ENCODE measurements at regions not wholly inside any gene's neighbourhood (a gene's known extent, or its start where the extent isn't known, plus 50 kb on each side); places are given as distances from the start of the nearest gene placed in this dataset.
"Not testable (repeated sequence)": the region's sequence is repeated elsewhere in the genome, so short reads cannot be mapped to it uniquely, and the experiment has no call there.

DNA sequence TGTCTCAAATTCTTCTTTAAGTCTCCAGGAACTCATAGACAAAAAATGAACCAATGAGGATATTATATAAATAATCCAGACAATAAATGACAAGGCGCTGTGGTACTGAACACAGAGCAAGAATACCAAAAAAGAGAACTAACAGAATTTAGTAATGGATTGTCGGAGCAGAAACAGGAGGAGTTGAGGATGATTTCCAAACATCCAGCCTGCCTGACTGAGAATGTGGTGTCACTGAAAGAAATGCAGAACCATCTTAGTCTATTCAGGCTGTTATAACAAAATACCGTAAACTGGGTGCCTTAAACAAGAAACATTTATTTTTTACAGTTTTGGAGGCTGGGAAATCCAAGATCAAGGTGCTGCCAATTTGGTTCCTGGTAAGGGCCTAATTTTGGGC, 79.7 kb downstream of the RGS2 start:
- no peaks in the 10 kb centered on the region for H3F3A ChIP-seq (ENCODE audit: insufficient read depth)
- no peak overlapping the region for H3K27ac ChIP-seq
- no peaks in the 10 kb centered on the region for H3K9me2 ChIP-seq (ENCODE audit: insufficient read depth)
- H2AFZ ChIP-seq = no peak overlapping the region
- no peak overlapping the region for H3K4me3 ChIP-seq
- H4K20me1 ChIP-seq (ENCODE audit: insufficient read depth) = no peaks in the 10 kb centered on the region
- no peaks in the 10 kb centered on the region for H3K9me3 ChIP-seq (ENCODE audit: low read depth)
- H3K27me3 ChIP-seq (replicated peaks; ENCODE audit: insufficient read depth) = no peaks in the 10 kb centered on the region
- H3K9ac ChIP-seq = no peak overlapping the region
- no peaks in the 10 kb centered on the region for H3K4me1 ChIP-seq (ENCODE audit: insufficient read depth)
- DNase-seq = no peak
- H3K4me2 ChIP-seq (ENCODE audit: unreplicated experiment) = no peak overlapping the region
- in situ Hi-C loops (cut with MboI) = no loop called here
- no peak for TF ChIP-seq EZH2phosphoT487 (IDR thresholded peaks at IDR 0.05; ENCODE audit: insufficient read depth, low read depth)
- TF ChIP-seq EZH2 (IDR thresholded peaks at IDR 0.05; ENCODE audit: insufficient read depth, poor library complexity, severe bottlenecking) = no peak
- H3K79me2 ChIP-seq (ENCODE audit: insufficient read depth) = no peaks in the 10 kb centered on the region
- H3K36me3 ChIP-seq (ENCODE audit: low read depth) = no peaks in the 10 kb centered on the region
- 46 to 55% methylated on average over 3 of the region's 3 CpGs for WGBS, 2 experiments (ENCODE audit: low coverage in 1 of 2, low lambda C conversion rate in 2 of 2, missing lambda C conversion rate in 2 of 2)

- TF ChIP-seq EZH2phosphoT487 (IDR thresholded peaks at IDR 0.05; ENCODE audit: insufficient read depth, low read depth) (no peak), EZH2 (IDR thresholded peaks at IDR 0.05; ENCODE audit: insufficient read depth, poor library complexity, severe bottlenecking) (no peak)
- WGBS, 2 experiments (ENCODE audit: low coverage in 1 of 2, low lambda C conversion rate in 2 of 2, missing lambda C conversion rate in 2 of 2) = 69 to 76% methylated on average over 4 of the region's 4 CpGs
Observed at GRCh38 chr1:192889082-192889481, 80.2 kb downstream of the RGS2 start.

DNA sequence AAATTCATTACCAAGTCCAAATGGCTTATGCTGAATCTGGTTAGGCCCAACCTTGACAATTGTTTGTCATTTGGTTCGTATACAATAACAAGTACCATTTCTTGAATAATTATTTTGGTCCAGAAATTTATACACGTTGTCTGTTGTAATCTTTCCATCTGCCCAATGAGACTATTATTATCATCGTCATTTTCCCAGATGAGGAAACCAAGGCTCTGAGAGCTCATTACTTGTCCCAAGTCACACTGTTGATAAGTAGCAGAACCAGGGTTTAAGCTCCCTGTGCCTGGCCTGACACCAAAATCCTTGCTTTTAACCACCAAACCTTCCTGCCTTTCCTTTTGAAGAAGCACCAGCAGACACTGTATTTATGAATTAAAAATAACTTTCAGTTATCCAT, 81.3 kb downstream of the RGS2 start:
- no peak overlapping the region for H2AFZ ChIP-seq
- no peak overlapping the region for H3K4me2 ChIP-seq (ENCODE audit: unreplicated experiment)
- no peaks in the 10 kb centered on the region for H3K36me3 ChIP-seq (ENCODE audit: low read depth)
- WGBS, 2 experiments (ENCODE audit: low coverage in 1 of 2, low lambda C conversion rate in 2 of 2, missing lambda C conversion rate in 2 of 2) = 57 to 66% methylated on average over 3 of the region's 3 CpGs
- in situ Hi-C loops (cut with MboI) = no loop called here
- no peaks in the 10 kb centered on the region for H3K9me3 ChIP-seq (ENCODE audit: low read depth)
- H3K4me1 ChIP-seq (ENCODE audit: insufficient read depth) = no peaks in the 10 kb centered on the region
- H3K27me3 ChIP-seq (replicated peaks; ENCODE audit: insufficient read depth) = no peaks in the 10 kb centered on the region; the same call in 1 of the 2 replicates
- no peak overlapping the region for H3K27ac ChIP-seq
- DNase-seq = no peak
- H3F3A ChIP-seq (ENCODE audit: insufficient read depth) = no peaks in the 10 kb centered on the region
- H3K9me2 ChIP-seq (ENCODE audit: insufficient read depth) = no peaks in the 10 kb centered on the region
- no peak overlapping the region for H3K9ac ChIP-seq
- no peaks in the 10 kb centered on the region for H4K20me1 ChIP-seq (ENCODE audit: insufficient read depth)
- TF ChIP-seq EZH2phosphoT487 (IDR thresholded peaks at IDR 0.05; ENCODE audit: insufficient read depth, low read depth) = no peak
- TF ChIP-seq EZH2 (IDR thresholded peaks at IDR 0.05; ENCODE audit: insufficient read depth, poor library complexity, severe bottlenecking) = no peak
- no peak overlapping the region for H3K4me3 ChIP-seq
- no peaks in the 10 kb centered on the region for H3K79me2 ChIP-seq (ENCODE audit: insufficient read depth)

More at GRCh38 chr1:192889082-192889481, 80.2 kb downstream of the RGS2 start:
- Histone ChIP-seq H3K79me2 (ENCODE audit: insufficient read depth) (no peaks in the 10 kb centered on the region), H4K20me1 (ENCODE audit: insufficient read depth) (no peaks in the 10 kb centered on the region), H3K9me3 (ENCODE audit: low read depth) (no peaks in the 10 kb centered on the region), H3K9me2 (ENCODE audit: insufficient read depth) (no peaks in the 10 kb centered on the region), H3K4me1 (ENCODE audit: insufficient read depth) (no peaks in the 10 kb centered on the region), H3K4me3 (no peak overlapping the region), H3K27ac (no peak overlapping the region), H3K36me3 (ENCODE audit: low read depth) (no peaks in the 10 kb centered on the region), H3K27me3 (replicated peaks; ENCODE audit: insufficient read depth) (no peaks in the 10 kb centered on the region; the same call in 1 of the 2 replicates), H3K4me2 (ENCODE audit: unreplicated experiment) (no peak overlapping the region), H2AFZ (no peak overlapping the region), H3F3A (ENCODE audit: insufficient read depth) (no peaks in the 10 kb centered on the region), H3K9ac (no peak overlapping the region)
- no peak for DNase-seq
- in situ Hi-C loops (cut with MboI) = no loop called here

- Histone ChIP-seq H3K4me3 (no peak overlapping the region), H3K27ac (no peak overlapping the region), H2AFZ (no peak overlapping the region), H3K9ac (no peak overlapping the region), H3K9me3 (ENCODE audit: low read depth) (no peaks in the 10 kb centered on the region), H3F3A (ENCODE audit: insufficient read depth) (no peaks in the 10 kb centered on the region), H3K4me2 (ENCODE audit: unreplicated experiment) (no peak overlapping the region), H3K4me1 (ENCODE audit: insufficient read depth) (no peaks in the 10 kb centered on the region), H3K27me3 (replicated peaks; ENCODE audit: insufficient read depth) (no peaks in the 10 kb centered on the region; the same call in 1 of the 2 replicates), H3K9me2 (ENCODE audit: insufficient read depth) (no peaks in the 10 kb centered on the region), H3K79me2 (ENCODE audit: insufficient read depth) (no peaks in the 10 kb centered on the region), H4K20me1 (ENCODE audit: insufficient read depth) (no peaks in the 10 kb centered on the region), H3K36me3 (ENCODE audit: low read depth) (no peaks in the 10 kb centered on the region)
- in situ Hi-C loops (cut with MboI) = no loop called here
- WGBS, 2 experiments (ENCODE audit: low coverage in 1 of 2, low lambda C conversion rate in 2 of 2, missing lambda C conversion rate in 2 of 2) = 0 to 6% methylated on average over 1 of the region's 1 CpG
- no peak for DNase-seq
- TF ChIP-seq EZH2phosphoT487 (IDR thresholded peaks at IDR 0.05; ENCODE audit: insufficient read depth, low read depth) (no peak), EZH2 (IDR thresholded peaks at IDR 0.05; ENCODE audit: insufficient read depth, poor library complexity, severe bottlenecking) (no peak)
Observed at GRCh38 chr1:192892934-192893333, 84.1 kb downstream of the RGS2 start.

- H3K36me3 ChIP-seq (ENCODE audit: low read depth); H3K9ac ChIP-seq; H3K9me2 ChIP-seq (ENCODE audit: insufficient read depth); in situ Hi-C loops (cut with MboI); H3K79me2 ChIP-seq (ENCODE audit: insufficient read depth); H3K4me2 ChIP-seq (ENCODE audit: unreplicated experiment); H4K20me1 ChIP-seq (ENCODE audit: insufficient read depth); H2AFZ ChIP-seq; H3K9me3 ChIP-seq (ENCODE audit: low read depth); H3K4me3 ChIP-seq; H3K27me3 ChIP-seq (replicated peaks; ENCODE audit: insufficient read depth); H3F3A ChIP-seq (ENCODE audit: insufficient read depth); DNase-seq; H3K4me1 ChIP-seq (ENCODE audit: insufficient read depth); H3K27ac ChIP-seq: not testable (repeated sequence)
- WGBS, 2 experiments (ENCODE audit: low coverage in 1 of 2, low lambda C conversion rate in 2 of 2, missing lambda C conversion rate in 2 of 2) = 83 to 85% methylated on average over 10 of the region's 10 CpGs
Observed at GRCh38 chr1:192895487-192895886, 86.6 kb downstream of the RGS2 start.

Measured in GM23248 (cell line).